ENCODE measurements at regions not wholly inside any gene's neighbourhood (a gene's known extent, or its start where the extent isn't known, plus 50 kb on each side); places are given as distances from the start of the nearest gene placed in this dataset.
"Not testable (repeated sequence)": the region's sequence is repeated elsewhere in the genome, so short reads cannot be mapped to it uniquely, and the experiment has no call there.

DNA sequence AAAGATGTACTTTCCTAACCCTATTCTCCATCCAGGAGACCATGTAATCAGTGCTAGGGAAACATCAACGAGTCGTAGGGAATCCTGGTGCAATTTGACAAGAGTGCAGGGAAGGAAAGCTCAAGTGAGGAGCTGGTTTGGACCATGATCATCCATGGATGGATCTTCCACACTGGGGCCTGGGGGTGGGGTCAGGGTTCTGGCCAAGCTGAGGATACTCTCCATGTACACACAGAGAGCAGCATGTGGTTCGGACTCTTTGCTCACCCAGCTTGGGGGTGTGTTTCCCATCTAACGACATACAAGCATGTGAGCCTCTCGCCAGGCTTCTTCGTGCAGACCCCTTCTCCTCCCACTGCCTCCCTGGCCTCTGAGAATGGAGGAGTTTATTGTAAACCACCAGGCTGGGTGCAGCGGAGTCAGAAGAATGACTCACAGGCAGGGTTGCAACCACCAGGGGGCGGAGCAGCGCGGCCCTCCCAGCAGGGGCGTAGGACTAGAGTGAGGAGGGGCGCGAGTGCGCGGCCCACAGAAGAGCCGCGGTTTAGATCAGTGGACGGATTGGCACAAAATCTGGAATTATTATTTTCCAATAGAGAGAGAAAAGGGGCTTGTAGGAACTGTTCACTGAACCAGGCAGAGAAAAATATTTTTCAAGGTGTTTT is 530.0 kb upstream of the B3GAT1 start:
- TF ChIP-seq POLR2A (IDR thresholded peaks at IDR 0.05) = not testable (repeated sequence)
- TF ChIP-seq, protein P1, sequence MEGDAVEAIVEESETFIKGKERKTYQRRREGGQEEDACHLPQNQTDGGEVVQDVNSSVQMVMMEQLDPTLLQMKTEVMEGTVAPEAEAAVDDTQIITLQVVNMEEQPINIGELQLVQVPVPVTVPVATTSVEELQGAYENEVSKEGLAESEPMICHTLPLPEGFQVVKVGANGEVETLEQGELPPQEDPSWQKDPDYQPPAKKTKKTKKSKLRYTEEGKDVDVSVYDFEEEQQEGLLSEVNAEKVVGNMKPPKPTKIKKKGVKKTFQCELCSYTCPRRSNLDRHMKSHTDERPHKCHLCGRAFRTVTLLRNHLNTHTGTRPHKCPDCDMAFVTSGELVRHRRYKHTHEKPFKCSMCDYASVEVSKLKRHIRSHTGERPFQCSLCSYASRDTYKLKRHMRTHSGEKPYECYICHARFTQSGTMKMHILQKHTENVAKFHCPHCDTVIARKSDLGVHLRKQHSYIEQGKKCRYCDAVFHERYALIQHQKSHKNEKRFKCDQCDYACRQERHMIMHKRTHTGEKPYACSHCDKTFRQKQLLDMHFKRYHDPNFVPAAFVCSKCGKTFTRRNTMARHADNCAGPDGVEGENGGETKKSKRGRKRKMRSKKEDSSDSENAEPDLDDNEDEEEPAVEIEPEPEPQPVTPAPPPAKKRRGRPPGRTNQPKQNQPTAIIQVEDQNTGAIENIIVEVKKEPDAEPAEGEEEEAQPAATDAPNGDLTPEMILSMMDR (IDR thresholded peaks at IDR 0.05) = not testable (repeated sequence)

All from uterus (tissue), 2 donors.